ENCODE measurements at regions not wholly inside any gene's neighbourhood (a gene's known extent, or its start where the extent isn't known, plus 50 kb on each side); places are given as distances from the start of the nearest gene placed in this dataset.
"Not testable (repeated sequence)": the region's sequence is repeated elsewhere in the genome, so short reads cannot be mapped to it uniquely, and the experiment has no call there.

GRCh38 chr9:102225841-102226441 is 487.5 kb upstream of the GRIN3A start:
- TF ChIP-seq POLR2A (IDR thresholded peaks at IDR 0.05) = no peak
- TF ChIP-seq EP300 (IDR thresholded peaks at IDR 0.05) = no peak
- no peak for TF ChIP-seq CTCF (IDR thresholded peaks at IDR 0.05)
- TF ChIP-seq POLR2AphosphoS5 (IDR thresholded peaks at IDR 0.05) = no peak
- no peak for DNase-seq
- Histone ChIP-seq H3K4me1 (no peaks in the 10 kb centered on the region), H3K9me3 (no peaks in the 10 kb centered on the region), H3K4me3 (no peak overlapping the region), H3K27me3 (no peaks in the 10 kb centered on the region), H3K27ac (no peak overlapping the region), H3K36me3 (no peaks in the 10 kb centered on the region)
- no peak for ATAC-seq (ENCODE audit: low FRiP score in 2 of 2)
- WGBS, 2 donors = 74 to 81% methylated on average over 1 of the region's 1 CpG

- not testable (repeated sequence) for H3K4me1 ChIP-seq; H3K36me3 ChIP-seq; H3K4me3 ChIP-seq; H3K9me3 ChIP-seq; ATAC-seq (ENCODE audit: low FRiP score in 2 of 2); H3K27ac ChIP-seq; H3K27me3 ChIP-seq
- 75 to 77% methylated on average over 25 to 27 of the region's 27 CpGs for WGBS, 2 donors
- DNase-seq = peak in 1 of 2 donors; percentile 17
Observed at GRCh38 chr9:102223320-102224136, 485.1 kb upstream of the GRIN3A start.

GRCh38 chr9:102209176-102209575 is 470.7 kb upstream of the GRIN3A start:
- H3K9me3 ChIP-seq = no peaks in the 10 kb centered on the region
- DNase-seq = no peak
- 60 to 71% methylated on average over 3 of the region's 3 CpGs for WGBS, 2 donors
- H3K4me3 ChIP-seq = no peak overlapping the region
- no peaks in the 10 kb centered on the region for H3K36me3 ChIP-seq
- H3K27me3 ChIP-seq = no peaks in the 10 kb centered on the region
- H3K4me1 ChIP-seq = no peaks in the 10 kb centered on the region
- ATAC-seq (ENCODE audit: low FRiP score in 2 of 2) = no peak
- no peak overlapping the region for H3K27ac ChIP-seq
- TF ChIP-seq CTCF (IDR thresholded peaks at IDR 0.05) (no peak), POLR2AphosphoS5 (IDR thresholded peaks at IDR 0.05) (no peak), POLR2A (IDR thresholded peaks at IDR 0.05) (no peak)

- Histone ChIP-seq H3K36me3 (no peaks in the 10 kb centered on the region), H3K27ac (no peak overlapping the region), H3K4me1 (no peaks in the 10 kb centered on the region), H3K27me3 (no peaks in the 10 kb centered on the region), H3K4me3 (no peak overlapping the region), H3K9me3 (no peaks in the 10 kb centered on the region)
- 76 to 77% methylated on average over 4 of the region's 4 CpGs for WGBS, 2 donors
- no peak for DNase-seq
- TF ChIP-seq POLR2AphosphoS5 (IDR thresholded peaks at IDR 0.05) = no peak
- ATAC-seq (ENCODE audit: low FRiP score in 2 of 2) = no peak
Observed at GRCh38 chr9:102206432-102206831, 468.0 kb upstream of the GRIN3A start.

- Histone ChIP-seq H3K4me1 (no peaks in the 10 kb centered on the region), H3K9me3 (no peaks in the 10 kb centered on the region), H3K27me3 (no peaks in the 10 kb centered on the region), H3K36me3 (no peaks in the 10 kb centered on the region), H3K27ac (no peak overlapping the region), H3K4me3 (no peak overlapping the region)
- TF ChIP-seq EP300 (IDR thresholded peaks at IDR 0.05) (no peak), POLR2AphosphoS5 (IDR thresholded peaks at IDR 0.05) (no peak), CTCF (IDR thresholded peaks at IDR 0.05) (no peak), POLR2A (IDR thresholded peaks at IDR 0.05) (no peak)
- ATAC-seq (ENCODE audit: low FRiP score in 2 of 2) = no peak
- DNase-seq = no peak
- WGBS, 2 donors = 77 to 87% methylated on average over 2 of the region's 2 CpGs
Observed at GRCh38 chr9:102205251-102205650, 466.8 kb upstream of the GRIN3A start.

GRCh38 chr9:102202126-102202525 is 463.7 kb upstream of the GRIN3A start:
- H3K27ac ChIP-seq = no peak overlapping the region
- ATAC-seq (ENCODE audit: low FRiP score in 2 of 2) (no peak), DNase-seq (no peak)
- no peaks in the 10 kb centered on the region for H3K36me3 ChIP-seq
- H3K27me3 ChIP-seq = no peaks in the 10 kb centered on the region
- no peak overlapping the region for H3K4me3 ChIP-seq
- H3K9me3 ChIP-seq = no peaks in the 10 kb centered on the region
- WGBS, 2 donors = 64 to 76% methylated on average over 1 of the region's 1 CpG
- no peaks in the 10 kb centered on the region for H3K4me1 ChIP-seq
- TF ChIP-seq POLR2A (IDR thresholded peaks at IDR 0.05) (no peak), POLR2AphosphoS5 (IDR thresholded peaks at IDR 0.05) (no peak), CTCF (IDR thresholded peaks at IDR 0.05) (no peak), EP300 (IDR thresholded peaks at IDR 0.05) (no peak)

Data from upper lobe of left lung (tissue), 6 donors.